IMR-90 (cell line): ENCODE measurements at regions not wholly inside any gene's neighbourhood (a gene's known extent, or its start where the extent isn't known, plus 50 kb on each side); places are given as distances from the start of the nearest gene placed in this dataset.

Experiments used
- BHLHE40 ChIP-seq: fragments of 150-350 bp; IDR thresholded peaks from 2 replicates; pipeline ENCODE4 v1.6.1; 2016; ENCODE audit warnings: mild to moderate bottlenecking, low read depth, low read length
- CHD1 ChIP-seq: IDR thresholded peaks from 2 replicates; pipeline ENCODE4 v1.6.1; 2012; ENCODE audit warnings: low read depth, low read length, improper control_type of control experiment
- MAFK ChIP-seq: IDR thresholded peaks from 2 replicates; pipeline ENCODE4 v1.6.1; 2012; ENCODE audit warnings: low read depth, low read length, improper control_type of control experiment
- MXI1 ChIP-seq: IDR thresholded peaks from 2 replicates; pipeline ENCODE4 v1.6.1; 2012; ENCODE audit warnings: low read depth, mild to moderate bottlenecking, low read length, moderate library complexity, borderline replicate concordance
- POLR2A ChIP-seq: IDR thresholded peaks from 2 replicates; pipeline ENCODE4 v1.6.1; 2012; ENCODE audit warnings: mild to moderate bottlenecking, low read depth, low read length
- RAD21 ChIP-seq: IDR thresholded peaks from 2 replicates; pipeline ENCODE4 v1.6.1; 2012; ENCODE audit warnings: low read length, improper control_type of control experiment
- RFX5 ChIP-seq: IDR thresholded peaks from 2 replicates; pipeline ENCODE4 v1.8.0; 2012; ENCODE audit warnings: low read depth, mild to moderate bottlenecking, low read length, moderate library complexity
- TF ChIP-seq, protein P1 (sequence below): conservative IDR thresholded peaks from 2 replicates; pipeline ENCODE4 v1.5.1; 2012; ENCODE audit warnings: mild to moderate bottlenecking, low read depth, low read length, improper control_type of control experiment
- TF ChIP-seq, protein P2 (sequence below): fragments of 150-350 bp; IDR thresholded peaks from 2 replicates; pipeline ENCODE4 v1.6.1; 2017; ENCODE audit warnings: mild to moderate bottlenecking, antibody characterized with exemption, low read length, low read depth

DNA sequence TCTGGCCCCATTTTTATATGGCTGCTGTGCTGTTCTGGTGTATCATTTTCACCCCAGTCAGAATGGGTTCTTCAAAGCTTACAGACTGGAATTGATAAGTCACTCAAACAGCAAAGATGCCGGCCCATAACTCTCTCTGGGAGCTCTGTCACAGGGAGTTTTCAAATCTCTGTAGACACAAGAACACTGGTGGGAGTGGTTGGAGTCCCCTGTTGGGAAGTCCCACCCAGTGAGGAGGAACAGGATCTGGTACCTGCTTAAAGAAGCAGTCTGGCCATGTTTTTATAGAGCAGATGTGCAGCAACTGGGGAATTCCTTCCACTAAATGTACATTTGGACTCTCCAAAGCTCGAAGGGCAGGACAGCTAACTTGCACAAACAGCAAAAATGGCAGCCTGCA, 69.3 kb upstream of the UGT2B7 start:
- TF ChIP-seq, protein P1, sequence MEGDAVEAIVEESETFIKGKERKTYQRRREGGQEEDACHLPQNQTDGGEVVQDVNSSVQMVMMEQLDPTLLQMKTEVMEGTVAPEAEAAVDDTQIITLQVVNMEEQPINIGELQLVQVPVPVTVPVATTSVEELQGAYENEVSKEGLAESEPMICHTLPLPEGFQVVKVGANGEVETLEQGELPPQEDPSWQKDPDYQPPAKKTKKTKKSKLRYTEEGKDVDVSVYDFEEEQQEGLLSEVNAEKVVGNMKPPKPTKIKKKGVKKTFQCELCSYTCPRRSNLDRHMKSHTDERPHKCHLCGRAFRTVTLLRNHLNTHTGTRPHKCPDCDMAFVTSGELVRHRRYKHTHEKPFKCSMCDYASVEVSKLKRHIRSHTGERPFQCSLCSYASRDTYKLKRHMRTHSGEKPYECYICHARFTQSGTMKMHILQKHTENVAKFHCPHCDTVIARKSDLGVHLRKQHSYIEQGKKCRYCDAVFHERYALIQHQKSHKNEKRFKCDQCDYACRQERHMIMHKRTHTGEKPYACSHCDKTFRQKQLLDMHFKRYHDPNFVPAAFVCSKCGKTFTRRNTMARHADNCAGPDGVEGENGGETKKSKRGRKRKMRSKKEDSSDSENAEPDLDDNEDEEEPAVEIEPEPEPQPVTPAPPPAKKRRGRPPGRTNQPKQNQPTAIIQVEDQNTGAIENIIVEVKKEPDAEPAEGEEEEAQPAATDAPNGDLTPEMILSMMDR = no peak
- TF ChIP-seq RAD21 (no peak), POLR2A (no peak), RFX5 (no peak), BHLHE40 (no peak), MAFK (no peak), MXI1 (no peak), CHD1 (no peak)
- TF ChIP-seq, protein P2, sequence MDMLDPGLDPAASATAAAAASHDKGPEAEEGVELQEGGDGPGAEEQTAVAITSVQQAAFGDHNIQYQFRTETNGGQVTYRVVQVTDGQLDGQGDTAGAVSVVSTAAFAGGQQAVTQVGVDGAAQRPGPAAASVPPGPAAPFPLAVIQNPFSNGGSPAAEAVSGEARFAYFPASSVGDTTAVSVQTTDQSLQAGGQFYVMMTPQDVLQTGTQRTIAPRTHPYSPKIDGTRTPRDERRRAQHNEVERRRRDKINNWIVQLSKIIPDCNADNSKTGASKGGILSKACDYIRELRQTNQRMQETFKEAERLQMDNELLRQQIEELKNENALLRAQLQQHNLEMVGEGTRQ = no peak
